ENCODE measurements at regions not wholly inside any gene's neighbourhood (a gene's known extent, or its start where the extent isn't known, plus 50 kb on each side); places are given as distances from the start of the nearest gene placed in this dataset.

DNA sequence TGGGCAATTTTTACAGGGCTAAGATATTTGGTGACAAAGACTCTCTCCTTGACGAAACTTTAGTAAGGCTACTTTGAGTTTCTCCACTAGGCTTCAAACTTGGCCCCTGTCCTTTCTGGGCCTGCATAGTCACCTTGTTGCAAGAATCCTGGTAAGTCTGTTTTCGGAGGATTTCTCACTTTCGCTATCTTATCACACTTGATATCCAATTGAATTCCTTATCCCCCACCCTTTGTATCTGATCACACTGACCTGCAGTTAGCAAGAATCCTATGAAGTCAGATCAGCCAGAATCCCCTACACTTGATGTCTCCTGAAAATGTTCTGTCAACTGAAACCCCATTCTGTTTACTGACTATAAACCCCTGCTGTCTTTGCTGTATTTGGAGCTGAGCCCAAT is 499.8 kb upstream of the GCFC2 start (continued):
- TF ChIP-seq, protein P1, sequence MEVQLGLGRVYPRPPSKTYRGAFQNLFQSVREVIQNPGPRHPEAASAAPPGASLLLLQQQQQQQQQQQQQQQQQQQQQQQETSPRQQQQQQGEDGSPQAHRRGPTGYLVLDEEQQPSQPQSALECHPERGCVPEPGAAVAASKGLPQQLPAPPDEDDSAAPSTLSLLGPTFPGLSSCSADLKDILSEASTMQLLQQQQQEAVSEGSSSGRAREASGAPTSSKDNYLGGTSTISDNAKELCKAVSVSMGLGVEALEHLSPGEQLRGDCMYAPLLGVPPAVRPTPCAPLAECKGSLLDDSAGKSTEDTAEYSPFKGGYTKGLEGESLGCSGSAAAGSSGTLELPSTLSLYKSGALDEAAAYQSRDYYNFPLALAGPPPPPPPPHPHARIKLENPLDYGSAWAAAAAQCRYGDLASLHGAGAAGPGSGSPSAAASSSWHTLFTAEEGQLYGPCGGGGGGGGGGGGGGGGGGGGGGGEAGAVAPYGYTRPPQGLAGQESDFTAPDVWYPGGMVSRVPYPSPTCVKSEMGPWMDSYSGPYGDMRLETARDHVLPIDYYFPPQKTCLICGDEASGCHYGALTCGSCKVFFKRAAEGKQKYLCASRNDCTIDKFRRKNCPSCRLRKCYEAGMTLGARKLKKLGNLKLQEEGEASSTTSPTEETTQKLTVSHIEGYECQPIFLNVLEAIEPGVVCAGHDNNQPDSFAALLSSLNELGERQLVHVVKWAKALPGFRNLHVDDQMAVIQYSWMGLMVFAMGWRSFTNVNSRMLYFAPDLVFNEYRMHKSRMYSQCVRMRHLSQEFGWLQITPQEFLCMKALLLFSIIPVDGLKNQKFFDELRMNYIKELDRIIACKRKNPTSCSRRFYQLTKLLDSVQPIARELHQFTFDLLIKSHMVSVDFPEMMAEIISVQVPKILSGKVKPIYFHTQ (CRISPR knock-in tag; IDR thresholded peaks at IDR 0.05), result no peak
- TF ChIP-seq KAT7 (CRISPR knock-in tag; IDR thresholded peaks at IDR 0.05; ENCODE audit: borderline replicate concordance) (no peak), ZNF232 (CRISPR knock-in tag; IDR thresholded peaks at IDR 0.05) (no peak), SP1 (CRISPR knock-in tag; conservative IDR thresholded peaks at IDR 0.05) (no peak), RELA (CRISPR knock-in tag; IDR thresholded peaks at IDR 0.05; ENCODE audit: borderline replicate concordance) (no peak)
- TF ChIP-seq, protein P2, sequence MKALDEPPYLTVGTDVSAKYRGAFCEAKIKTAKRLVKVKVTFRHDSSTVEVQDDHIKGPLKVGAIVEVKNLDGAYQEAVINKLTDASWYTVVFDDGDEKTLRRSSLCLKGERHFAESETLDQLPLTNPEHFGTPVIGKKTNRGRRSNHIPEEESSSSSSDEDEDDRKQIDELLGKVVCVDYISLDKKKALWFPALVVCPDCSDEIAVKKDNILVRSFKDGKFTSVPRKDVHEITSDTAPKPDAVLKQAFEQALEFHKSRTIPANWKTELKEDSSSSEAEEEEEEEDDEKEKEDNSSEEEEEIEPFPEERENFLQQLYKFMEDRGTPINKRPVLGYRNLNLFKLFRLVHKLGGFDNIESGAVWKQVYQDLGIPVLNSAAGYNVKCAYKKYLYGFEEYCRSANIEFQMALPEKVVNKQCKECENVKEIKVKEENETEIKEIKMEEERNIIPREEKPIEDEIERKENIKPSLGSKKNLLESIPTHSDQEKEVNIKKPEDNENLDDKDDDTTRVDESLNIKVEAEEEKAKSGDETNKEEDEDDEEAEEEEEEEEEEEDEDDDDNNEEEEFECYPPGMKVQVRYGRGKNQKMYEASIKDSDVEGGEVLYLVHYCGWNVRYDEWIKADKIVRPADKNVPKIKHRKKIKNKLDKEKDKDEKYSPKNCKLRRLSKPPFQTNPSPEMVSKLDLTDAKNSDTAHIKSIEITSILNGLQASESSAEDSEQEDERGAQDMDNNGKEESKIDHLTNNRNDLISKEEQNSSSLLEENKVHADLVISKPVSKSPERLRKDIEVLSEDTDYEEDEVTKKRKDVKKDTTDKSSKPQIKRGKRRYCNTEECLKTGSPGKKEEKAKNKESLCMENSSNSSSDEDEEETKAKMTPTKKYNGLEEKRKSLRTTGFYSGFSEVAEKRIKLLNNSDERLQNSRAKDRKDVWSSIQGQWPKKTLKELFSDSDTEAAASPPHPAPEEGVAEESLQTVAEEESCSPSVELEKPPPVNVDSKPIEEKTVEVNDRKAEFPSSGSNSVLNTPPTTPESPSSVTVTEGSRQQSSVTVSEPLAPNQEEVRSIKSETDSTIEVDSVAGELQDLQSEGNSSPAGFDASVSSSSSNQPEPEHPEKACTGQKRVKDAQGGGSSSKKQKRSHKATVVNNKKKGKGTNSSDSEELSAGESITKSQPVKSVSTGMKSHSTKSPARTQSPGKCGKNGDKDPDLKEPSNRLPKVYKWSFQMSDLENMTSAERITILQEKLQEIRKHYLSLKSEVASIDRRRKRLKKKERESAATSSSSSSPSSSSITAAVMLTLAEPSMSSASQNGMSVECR (CRISPR knock-in tag; IDR thresholded peaks at IDR 0.05; ENCODE audit: borderline replicate concordance), result no peak
- TF ChIP-seq, protein P3, sequence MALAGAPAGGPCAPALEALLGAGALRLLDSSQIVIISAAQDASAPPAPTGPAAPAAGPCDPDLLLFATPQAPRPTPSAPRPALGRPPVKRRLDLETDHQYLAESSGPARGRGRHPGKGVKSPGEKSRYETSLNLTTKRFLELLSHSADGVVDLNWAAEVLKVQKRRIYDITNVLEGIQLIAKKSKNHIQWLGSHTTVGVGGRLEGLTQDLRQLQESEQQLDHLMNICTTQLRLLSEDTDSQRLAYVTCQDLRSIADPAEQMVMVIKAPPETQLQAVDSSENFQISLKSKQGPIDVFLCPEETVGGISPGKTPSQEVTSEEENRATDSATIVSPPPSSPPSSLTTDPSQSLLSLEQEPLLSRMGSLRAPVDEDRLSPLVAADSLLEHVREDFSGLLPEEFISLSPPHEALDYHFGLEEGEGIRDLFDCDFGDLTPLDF (CRISPR knock-in tag; IDR thresholded peaks at IDR 0.05), result no peak
- TF ChIP-seq, protein P4, sequence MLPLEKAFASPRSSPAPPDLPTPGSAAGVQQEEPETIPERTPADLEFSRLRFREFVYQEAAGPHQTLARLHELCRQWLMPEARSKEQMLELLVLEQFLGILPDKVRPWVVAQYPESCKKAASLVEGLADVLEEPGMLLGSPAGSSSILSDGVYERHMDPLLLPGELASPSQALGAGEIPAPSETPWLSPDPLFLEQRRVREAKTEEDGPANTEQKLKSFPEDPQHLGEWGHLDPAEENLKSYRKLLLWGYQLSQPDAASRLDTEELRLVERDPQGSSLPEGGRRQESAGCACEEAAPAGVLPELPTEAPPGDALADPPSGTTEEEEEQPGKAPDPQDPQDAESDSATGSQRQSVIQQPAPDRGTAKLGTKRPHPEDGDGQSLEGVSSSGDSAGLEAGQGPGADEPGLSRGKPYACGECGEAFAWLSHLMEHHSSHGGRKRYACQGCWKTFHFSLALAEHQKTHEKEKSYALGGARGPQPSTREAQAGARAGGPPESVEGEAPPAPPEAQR (CRISPR knock-in tag; IDR thresholded peaks at IDR 0.05), result no peak

DNA sequence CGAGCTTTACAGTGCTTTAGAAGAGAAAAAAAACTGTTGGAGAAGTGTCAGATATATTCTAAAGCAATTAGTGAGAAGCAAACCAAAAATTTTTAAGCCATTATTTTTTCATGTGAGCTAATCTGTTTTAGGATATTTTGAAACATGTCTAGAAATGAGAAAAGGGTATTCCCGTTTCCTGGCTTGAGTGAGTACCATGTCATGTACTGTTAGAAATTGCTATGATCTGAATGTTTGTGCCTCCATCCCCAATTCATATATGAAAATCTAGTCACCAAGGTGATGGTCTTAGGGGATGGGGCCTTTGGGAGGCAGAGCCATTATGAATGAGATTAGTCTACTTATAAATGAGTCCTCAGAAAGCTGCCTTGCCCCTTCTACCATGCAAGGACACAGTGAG is 493.3 kb upstream of the GCFC2 start:
- H3K9me3 Mint-ChIP-seq, result no peaks in the 10 kb centered on the region; the same call in none of the 2 replicates
- ChIA-PET POLR2A (no interaction called here), CTCF (no interaction called here)
- TF ChIP-seq, protein P5, sequence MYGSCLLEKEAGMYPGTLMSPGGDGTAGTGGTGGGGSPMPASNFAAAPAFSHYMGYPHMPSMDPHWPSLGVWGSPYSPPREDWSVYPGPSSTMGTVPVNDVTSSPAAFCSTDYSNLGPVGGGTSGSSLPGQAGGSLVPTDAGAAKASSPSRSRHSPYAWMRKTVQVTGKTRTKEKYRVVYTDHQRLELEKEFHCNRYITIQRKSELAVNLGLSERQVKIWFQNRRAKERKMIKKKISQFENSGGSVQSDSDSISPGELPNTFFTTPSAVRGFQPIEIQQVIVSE (CRISPR knock-in tag; IDR thresholded peaks at IDR 0.05; ENCODE audit: borderline replicate concordance), result no peak
- TF ChIP-seq FOXP1 (CRISPR knock-in tag; IDR thresholded peaks at IDR 0.05; ENCODE audit: borderline replicate concordance) (no peak), HMGA2 (CRISPR knock-in tag; IDR thresholded peaks at IDR 0.05) (no peak), ATF1 (CRISPR knock-in tag; IDR thresholded peaks at IDR 0.05) (no peak), RORB (CRISPR knock-in tag; IDR thresholded peaks at IDR 0.05) (no peak), SMAD4 (CRISPR knock-in tag; IDR thresholded peaks at IDR 0.05) (no peak), ZNF263 (CRISPR knock-in tag; IDR thresholded peaks at IDR 0.05; ENCODE audit: low read depth) (no peak)
- TF ChIP-seq, protein P6, sequence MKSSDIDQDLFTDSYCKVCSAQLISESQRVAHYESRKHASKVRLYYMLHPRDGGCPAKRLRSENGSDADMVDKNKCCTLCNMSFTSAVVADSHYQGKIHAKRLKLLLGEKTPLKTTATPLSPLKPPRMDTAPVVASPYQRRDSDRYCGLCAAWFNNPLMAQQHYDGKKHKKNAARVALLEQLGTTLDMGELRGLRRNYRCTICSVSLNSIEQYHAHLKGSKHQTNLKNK (CRISPR knock-in tag; IDR thresholded peaks at IDR 0.05), result no peak
- TF ChIP-seq, protein P7, sequence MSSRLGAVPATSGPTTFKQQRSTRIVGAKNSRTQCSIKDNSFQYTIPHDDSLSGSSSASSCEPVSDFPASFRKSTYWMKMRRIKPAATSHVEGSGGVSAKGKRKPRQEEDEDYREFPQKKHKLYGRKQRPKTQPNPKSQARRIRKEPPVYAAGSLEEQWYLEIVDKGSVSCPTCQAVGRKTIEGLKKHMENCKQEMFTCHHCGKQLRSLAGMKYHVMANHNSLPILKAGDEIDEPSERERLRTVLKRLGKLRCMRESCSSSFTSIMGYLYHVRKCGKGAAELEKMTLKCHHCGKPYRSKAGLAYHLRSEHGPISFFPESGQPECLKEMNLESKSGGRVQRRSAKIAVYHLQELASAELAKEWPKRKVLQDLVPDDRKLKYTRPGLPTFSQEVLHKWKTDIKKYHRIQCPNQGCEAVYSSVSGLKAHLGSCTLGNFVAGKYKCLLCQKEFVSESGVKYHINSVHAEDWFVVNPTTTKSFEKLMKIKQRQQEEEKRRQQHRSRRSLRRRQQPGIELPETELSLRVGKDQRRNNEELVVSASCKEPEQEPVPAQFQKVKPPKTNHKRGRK (CRISPR knock-in tag; IDR thresholded peaks at IDR 0.05; ENCODE audit: borderline replicate concordance), result no peak
- TF ChIP-seq, protein P2 (CRISPR knock-in tag; IDR thresholded peaks at IDR 0.05; ENCODE audit: borderline replicate concordance), result no peak
- no peak overlapping the region for H3K4me3 Mint-ChIP-seq
- no peaks in the 10 kb centered on the region for H3K36me3 Mint-ChIP-seq
- no peak overlapping the region for H3K27ac Mint-ChIP-seq
- ATAC-seq (no peak), DNase-seq (ENCODE audit: low spot score) (no peak)
- H3K4me1 Mint-ChIP-seq, result peaks cover 10% of the 10 kb centered on the region
- no peaks in the 10 kb centered on the region for H3K27me3 Mint-ChIP-seq (ENCODE audit: low read depth)
